ENCODE measurements at regions not wholly inside any gene's neighbourhood (a gene's known extent, or its start where the extent isn't known, plus 50 kb on each side); places are given as distances from the start of the nearest gene placed in this dataset.

GRCh38 chr9:89903141-89903475 lies 298.3 kb downstream of the GADD45G start (continued):
- TF ChIP-seq, protein P1, sequence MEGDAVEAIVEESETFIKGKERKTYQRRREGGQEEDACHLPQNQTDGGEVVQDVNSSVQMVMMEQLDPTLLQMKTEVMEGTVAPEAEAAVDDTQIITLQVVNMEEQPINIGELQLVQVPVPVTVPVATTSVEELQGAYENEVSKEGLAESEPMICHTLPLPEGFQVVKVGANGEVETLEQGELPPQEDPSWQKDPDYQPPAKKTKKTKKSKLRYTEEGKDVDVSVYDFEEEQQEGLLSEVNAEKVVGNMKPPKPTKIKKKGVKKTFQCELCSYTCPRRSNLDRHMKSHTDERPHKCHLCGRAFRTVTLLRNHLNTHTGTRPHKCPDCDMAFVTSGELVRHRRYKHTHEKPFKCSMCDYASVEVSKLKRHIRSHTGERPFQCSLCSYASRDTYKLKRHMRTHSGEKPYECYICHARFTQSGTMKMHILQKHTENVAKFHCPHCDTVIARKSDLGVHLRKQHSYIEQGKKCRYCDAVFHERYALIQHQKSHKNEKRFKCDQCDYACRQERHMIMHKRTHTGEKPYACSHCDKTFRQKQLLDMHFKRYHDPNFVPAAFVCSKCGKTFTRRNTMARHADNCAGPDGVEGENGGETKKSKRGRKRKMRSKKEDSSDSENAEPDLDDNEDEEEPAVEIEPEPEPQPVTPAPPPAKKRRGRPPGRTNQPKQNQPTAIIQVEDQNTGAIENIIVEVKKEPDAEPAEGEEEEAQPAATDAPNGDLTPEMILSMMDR (conservative IDR thresholded peaks at IDR 0.05; ENCODE audit: low read depth in 2 of 2) = no peak
- TF ChIP-seq CREB1 (CRISPR knock-in tag; IDR thresholded peaks at IDR 0.05; ENCODE audit: low read depth) = no peak
- TF ChIP-seq, protein P2, sequence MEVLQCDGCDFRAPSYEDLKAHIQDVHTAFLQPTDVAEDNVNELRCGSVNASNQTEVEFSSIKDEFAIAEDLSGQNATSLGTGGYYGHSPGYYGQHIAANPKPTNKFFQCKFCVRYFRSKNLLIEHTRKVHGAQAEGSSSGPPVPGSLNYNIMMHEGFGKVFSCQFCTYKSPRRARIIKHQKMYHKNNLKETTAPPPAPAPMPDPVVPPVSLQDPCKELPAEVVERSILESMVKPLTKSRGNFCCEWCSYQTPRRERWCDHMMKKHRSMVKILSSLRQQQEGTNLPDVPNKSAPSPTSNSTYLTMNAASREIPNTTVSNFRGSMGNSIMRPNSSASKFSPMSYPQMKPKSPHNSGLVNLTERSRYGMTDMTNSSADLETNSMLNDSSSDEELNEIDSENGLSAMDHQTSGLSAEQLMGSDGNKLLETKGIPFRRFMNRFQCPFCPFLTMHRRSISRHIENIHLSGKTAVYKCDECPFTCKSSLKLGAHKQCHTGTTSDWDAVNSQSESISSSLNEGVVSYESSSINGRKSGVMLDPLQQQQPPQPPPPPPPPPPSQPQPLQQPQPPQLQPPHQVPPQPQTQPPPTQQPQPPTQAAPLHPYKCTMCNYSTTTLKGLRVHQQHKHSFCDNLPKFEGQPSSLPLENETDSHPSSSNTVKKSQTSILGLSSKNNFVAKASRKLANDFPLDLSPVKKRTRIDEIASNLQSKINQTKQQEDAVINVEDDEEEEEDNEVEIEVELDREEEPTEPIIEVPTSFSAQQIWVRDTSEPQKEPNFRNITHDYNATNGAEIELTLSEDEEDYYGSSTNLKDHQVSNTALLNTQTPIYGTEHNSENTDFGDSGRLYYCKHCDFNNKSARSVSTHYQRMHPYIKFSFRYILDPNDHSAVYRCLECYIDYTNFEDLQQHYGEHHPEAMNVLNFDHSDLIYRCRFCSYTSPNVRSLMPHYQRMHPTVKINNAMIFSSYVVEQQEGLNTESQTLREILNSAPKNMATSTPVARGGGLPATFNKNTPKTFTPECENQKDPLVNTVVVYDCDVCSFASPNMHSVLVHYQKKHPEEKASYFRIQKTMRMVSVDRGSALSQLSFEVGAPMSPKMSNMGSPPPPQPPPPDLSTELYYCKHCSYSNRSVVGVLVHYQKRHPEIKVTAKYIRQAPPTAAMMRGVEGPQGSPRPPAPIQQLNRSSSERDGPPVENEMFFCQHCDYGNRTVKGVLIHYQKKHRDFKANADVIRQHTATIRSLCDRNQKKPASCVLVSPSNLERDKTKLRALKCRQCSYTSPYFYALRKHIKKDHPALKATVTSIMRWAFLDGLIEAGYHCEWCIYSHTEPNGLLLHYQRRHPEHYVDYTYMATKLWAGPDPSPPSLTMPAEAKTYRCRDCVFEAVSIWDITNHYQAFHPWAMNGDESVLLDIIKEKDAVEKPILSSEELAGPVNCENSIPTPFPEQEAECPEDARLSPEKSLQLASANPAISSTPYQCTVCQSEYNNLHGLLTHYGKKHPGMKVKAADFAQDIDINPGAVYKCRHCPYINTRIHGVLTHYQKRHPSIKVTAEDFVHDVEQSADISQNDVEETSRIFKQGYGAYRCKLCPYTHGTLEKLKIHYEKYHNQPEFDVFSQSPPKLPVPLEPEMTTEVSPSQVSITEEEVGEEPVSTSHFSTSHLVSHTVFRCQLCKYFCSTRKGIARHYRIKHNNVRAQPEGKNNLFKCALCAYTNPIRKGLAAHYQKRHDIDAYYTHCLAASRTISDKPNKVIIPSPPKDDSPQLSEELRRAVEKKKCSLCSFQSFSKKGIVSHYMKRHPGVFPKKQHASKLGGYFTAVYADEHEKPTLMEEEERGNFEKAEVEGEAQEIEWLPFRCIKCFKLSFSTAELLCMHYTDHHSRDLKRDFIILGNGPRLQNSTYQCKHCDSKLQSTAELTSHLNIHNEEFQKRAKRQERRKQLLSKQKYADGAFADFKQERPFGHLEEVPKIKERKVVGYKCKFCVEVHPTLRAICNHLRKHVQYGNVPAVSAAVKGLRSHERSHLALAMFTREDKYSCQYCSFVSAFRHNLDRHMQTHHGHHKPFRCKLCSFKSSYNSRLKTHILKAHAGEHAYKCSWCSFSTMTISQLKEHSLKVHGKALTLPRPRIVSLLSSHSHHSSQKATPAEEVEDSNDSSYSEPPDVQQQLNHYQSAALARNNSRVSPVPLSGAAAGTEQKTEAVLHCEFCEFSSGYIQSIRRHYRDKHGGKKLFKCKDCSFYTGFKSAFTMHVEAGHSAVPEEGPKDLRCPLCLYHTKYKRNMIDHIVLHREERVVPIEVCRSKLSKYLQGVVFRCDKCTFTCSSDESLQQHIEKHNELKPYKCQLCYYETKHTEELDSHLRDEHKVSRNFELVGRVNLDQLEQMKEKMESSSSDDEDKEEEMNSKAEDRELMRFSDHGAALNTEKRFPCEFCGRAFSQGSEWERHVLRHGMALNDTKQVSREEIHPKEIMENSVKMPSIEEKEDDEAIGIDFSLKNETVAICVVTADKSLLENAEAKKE (CRISPR knock-in tag; IDR thresholded peaks at IDR 0.05) = no peak

DNA sequence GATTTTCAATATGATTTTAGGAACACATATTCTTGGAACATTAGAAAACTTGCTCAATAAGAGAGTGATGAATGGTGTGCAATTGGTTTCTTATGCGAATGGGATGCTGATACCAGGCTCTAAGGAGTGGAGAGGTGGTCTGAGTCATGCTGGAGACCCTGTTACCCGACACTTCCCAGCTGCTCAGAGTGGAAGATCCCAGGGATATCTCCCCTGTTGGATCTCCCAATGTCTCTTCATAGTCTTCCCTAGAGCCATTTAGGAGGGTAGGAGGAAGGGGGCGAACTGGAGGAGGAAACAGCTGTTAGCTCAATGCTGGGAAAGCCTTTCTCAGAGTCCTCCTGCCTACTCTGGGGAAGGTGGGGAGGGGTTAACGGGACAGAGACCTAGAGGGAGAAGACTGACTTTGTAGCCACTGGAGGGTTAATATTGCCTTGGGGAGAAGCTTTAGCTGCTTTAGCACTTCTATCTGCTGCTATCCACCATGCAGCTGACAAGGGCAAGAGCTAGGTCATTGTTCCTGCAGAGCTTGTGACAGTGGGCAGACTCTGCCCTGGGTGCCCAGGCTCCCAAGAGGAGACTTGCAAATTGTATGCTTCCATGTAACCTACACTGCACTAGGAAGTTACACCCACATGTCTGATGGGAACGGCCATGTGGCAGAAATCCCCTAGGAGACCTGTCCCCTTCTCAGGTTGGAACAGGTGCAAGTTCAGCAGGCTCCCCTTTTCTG lies 301.0 kb downstream of the GADD45G start:
- ATAC-seq = peak; percentile 72
- Histone ChIP-seq H2AFZ (peak overlapping the region; percentile 0; the same call in 1 of the 2 replicates), H3K36me3 (ENCODE audit: insufficient read depth) (no peaks in the 10 kb centered on the region), H3K9me2 (ENCODE audit: insufficient read depth) (peaks cover 13% of the 10 kb centered on the region; the same call in 1 of the 2 replicates), H4K20me1 (replicated peaks; ENCODE audit: insufficient read depth) (no peaks in the 10 kb centered on the region), H3K4me2 (no peak overlapping the region), H3K4me1 (ENCODE audit: insufficient read depth) (0 out of 2 replicates have a peak, but pooled peaks cover 3% of the 10 kb centered on the region), H3K79me2 (replicated peaks; ENCODE audit: insufficient read depth) (no peaks in the 10 kb centered on the region), H3K27me3 (ENCODE audit: insufficient read depth) (no peaks in the 10 kb centered on the region), H3K4me3 (no peak overlapping the region), H3K27ac (ENCODE audit: low read depth) (no peak overlapping the region), H3F3A (replicated peaks; ENCODE audit: low read depth) (no peaks in the 10 kb centered on the region)
- no peaks in the 10 kb centered on the region; the same call in 2 of the 3 replicates for H3K9me3 Mint-ChIP-seq
- DNase-seq (ENCODE audit: low spot score) = peak; percentile 36
- peaks cover 4% of the 10 kb centered on the region for H3K27me3 Mint-ChIP-seq (ENCODE audit: insufficient read depth, low read depth, poor library complexity)
- H3K4me3 Mint-ChIP-seq = no peak overlapping the region
- peaks cover 11% of the 10 kb centered on the region for H3K4me1 Mint-ChIP-seq
- H3K27ac Mint-ChIP-seq = no peak overlapping the region
- no peaks in the 10 kb centered on the region for H3K36me3 Mint-ChIP-seq (ENCODE audit: low read depth)
- TF ChIP-seq, protein P1 (conservative IDR thresholded peaks at IDR 0.05; ENCODE audit: low read depth in 2 of 2) = no peak
- TF ChIP-seq ZNF331 (CRISPR knock-in tag; IDR thresholded peaks at IDR 0.05; ENCODE audit: low read depth) (no peak), NANOG (IDR thresholded peaks at IDR 0.05; ENCODE audit: borderline replicate concordance) (no peak), STAT1 (IDR thresholded peaks at IDR 0.05; ENCODE audit: unreplicated experiment) (no peak), POLR2AphosphoS5 (IDR thresholded peaks at IDR 0.05; ENCODE audit: low read depth) (no peak), EZH2phosphoT487 (IDR thresholded peaks at IDR 0.05; ENCODE audit: unreplicated experiment) (no peak), ZNF114 (CRISPR knock-in tag; IDR thresholded peaks at IDR 0.05) (no peak), EZH2 (IDR thresholded peaks at IDR 0.05; ENCODE audit: low read depth, unreplicated experiment) (no peak)
- TF ChIP-seq, protein P3, sequence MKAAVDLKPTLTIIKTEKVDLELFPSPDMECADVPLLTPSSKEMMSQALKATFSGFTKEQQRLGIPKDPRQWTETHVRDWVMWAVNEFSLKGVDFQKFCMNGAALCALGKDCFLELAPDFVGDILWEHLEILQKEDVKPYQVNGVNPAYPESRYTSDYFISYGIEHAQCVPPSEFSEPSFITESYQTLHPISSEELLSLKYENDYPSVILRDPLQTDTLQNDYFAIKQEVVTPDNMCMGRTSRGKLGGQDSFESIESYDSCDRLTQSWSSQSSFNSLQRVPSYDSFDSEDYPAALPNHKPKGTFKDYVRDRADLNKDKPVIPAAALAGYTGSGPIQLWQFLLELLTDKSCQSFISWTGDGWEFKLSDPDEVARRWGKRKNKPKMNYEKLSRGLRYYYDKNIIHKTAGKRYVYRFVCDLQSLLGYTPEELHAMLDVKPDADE (IDR thresholded peaks at IDR 0.05) = no peak

All from GM23338 (cell line).